BE2C (cell line): ENCODE measurements at regions not wholly inside any gene's neighbourhood (a gene's known extent, or its start where the extent isn't known, plus 50 kb on each side); places are given as distances from the start of the nearest gene placed in this dataset.

Experiments used
- DNase-seq: peaks from one replicate; pipeline ENCODE4 v3.0.0-alpha.2; 2020
- H3K27me3 ChIP-seq: fragments of 250-450 bp; sonication (Bioruptor Pico); 2 replicates; pipeline ENCODE4 v1.5.1; 2020; ENCODE audit warnings: mild to moderate bottlenecking
- H3K36me3 ChIP-seq: fragments of 250-450 bp; sonication (Bioruptor Pico); 2 replicates; pipeline ENCODE4 v1.5.1; 2020; ENCODE audit warnings: mild to moderate bottlenecking
- H3K4me1 ChIP-seq: fragments of 250-450 bp; sonication (Bioruptor Pico); 2 replicates; pipeline ENCODE4 v1.5.1; 2020
- H3K4me3 ChIP-seq: 2 replicates; pipeline ENCODE4 v1.5.1; 2011; ENCODE audit warnings: low read depth, low read length
- H3K9me3 ChIP-seq: fragments of 250-450 bp; sonication (Bioruptor Pico); 2 replicates; pipeline ENCODE4 v1.5.1; 2020
- CTCF ChIP-seq: IDR thresholded peaks from 2 replicates; pipeline ENCODE4 v1.5.1; 2012; ENCODE audit warnings: mild to moderate bottlenecking, low read depth, low read length

- Histone ChIP-seq H3K36me3 (no peaks in the 10 kb centered on the region), H3K4me3 (no peak overlapping the region), H3K9me3 (no peaks in the 10 kb centered on the region), H3K4me1 (no peaks in the 10 kb centered on the region; the same call in 1 of the 2 replicates), H3K27me3 (no peaks in the 10 kb centered on the region)
- no peak for TF ChIP-seq CTCF
- DNase-seq = no peak
Observed at GRCh38 chr20:55882286-55882685, 123.0 kb downstream of the CBLN4 start.

GRCh38 chr20:55881204-55881603 is 124.1 kb downstream of the CBLN4 start:
- Histone ChIP-seq H3K4me1 (no peaks in the 10 kb centered on the region; the same call in 1 of the 2 replicates), H3K9me3 (no peaks in the 10 kb centered on the region), H3K27me3 (no peaks in the 10 kb centered on the region), H3K36me3 (no peaks in the 10 kb centered on the region), H3K4me3 (no peak overlapping the region)
- no peak for TF ChIP-seq CTCF
- DNase-seq = no peak

- no peaks in the 10 kb centered on the region; the same call in 1 of the 2 replicates for H3K4me1 ChIP-seq
- H3K36me3 ChIP-seq = no peaks in the 10 kb centered on the region
- no peaks in the 10 kb centered on the region for H3K9me3 ChIP-seq
- TF ChIP-seq CTCF = no peak
- H3K27me3 ChIP-seq = no peaks in the 10 kb centered on the region
- no peak overlapping the region for H3K4me3 ChIP-seq
- no peak for DNase-seq
Observed at GRCh38 chr20:55880361-55880760, 125.0 kb downstream of the CBLN4 start.

- Histone ChIP-seq H3K9me3 (no peaks in the 10 kb centered on the region), H3K4me3 (no peak overlapping the region), H3K27me3 (no peaks in the 10 kb centered on the region), H3K4me1 (no peaks in the 10 kb centered on the region), H3K36me3 (no peaks in the 10 kb centered on the region)
- TF ChIP-seq CTCF = no peak
- no peak for DNase-seq
Observed at GRCh38 chr20:55855052-55855451, 150.3 kb downstream of the CBLN4 start.

GRCh38 chr20:55830121-55830827 is 175.0 kb downstream of the CBLN4 start:
- DNase-seq = no peak
- no peak overlapping the region for H3K4me3 ChIP-seq
- H3K9me3 ChIP-seq = no peaks in the 10 kb centered on the region
- no peaks in the 10 kb centered on the region for H3K4me1 ChIP-seq
- TF ChIP-seq CTCF = no peak
- H3K27me3 ChIP-seq = no peaks in the 10 kb centered on the region
- H3K36me3 ChIP-seq = no peaks in the 10 kb centered on the region

GRCh38 chr20:55805138-55805537 is 200.2 kb downstream of the CBLN4 start:
- no peak for TF ChIP-seq CTCF
- Histone ChIP-seq H3K27me3 (no peaks in the 10 kb centered on the region), H3K9me3 (no peaks in the 10 kb centered on the region), H3K36me3 (no peaks in the 10 kb centered on the region), H3K4me1 (no peaks in the 10 kb centered on the region), H3K4me3 (no peak overlapping the region)
- no peak for DNase-seq
